NCI-H345 treated with DMSO at 0.1 percent for 48 hours (cell line): ENCODE measurements at regions not wholly inside any gene's neighbourhood (a gene's known extent, or its start where the extent isn't known, plus 50 kb on each side); places are given as distances from the start of the nearest gene placed in this dataset.

Source experiments
- DNase-seq: peaks from one replicate; lab custom pipeline; 2025; ENCODE audit not compliant: unreplicated experiment; lab: John Stamatoyannopoulos, UW

- DNase-seq = no peak
These were observed 621.6 kb downstream of the CCER1 start for GRCh38 chr12:90333424-90333823.

- no peak for DNase-seq
These were observed 623.2 kb downstream of the CCER1 start for GRCh38 chr12:90331821-90332220.

- DNase-seq = no peak
These were observed 622.6 kb upstream of the ATP2B1 start for GRCh38 chr12:90331262-90331661.

- no peak for DNase-seq
These were observed 619.4 kb upstream of the ATP2B1 start for GRCh38 chr12:90327793-90328743.

GRCh38 chr12:90323217-90323616 lies 614.6 kb upstream of the ATP2B1 start:
- no peak for DNase-seq

GRCh38 chr12:90322006-90322405 lies 613.4 kb upstream of the ATP2B1 start:
- DNase-seq = no peak

GRCh38 chr12:90321369-90321768 lies 612.7 kb upstream of the ATP2B1 start:
- no peak for DNase-seq

- DNase-seq = no peak
These were observed 602.9 kb upstream of the ATP2B1 start for GRCh38 chr12:90311561-90311960.

GRCh38 chr12:90305379-90305778 lies 596.7 kb upstream of the ATP2B1 start:
- no peak for DNase-seq

GRCh38 chr12:90304231-90304630 lies 595.6 kb upstream of the ATP2B1 start:
- no peak for DNase-seq

GRCh38 chr12:90303771-90304170 lies 595.1 kb upstream of the ATP2B1 start:
- no peak for DNase-seq

- no peak for DNase-seq
These were observed 593.0 kb upstream of the ATP2B1 start for GRCh38 chr12:90301561-90302133.

GRCh38 chr12:90301095-90301494 lies 592.5 kb upstream of the ATP2B1 start:
- no peak for DNase-seq

- no peak for DNase-seq
These were observed 591.0 kb upstream of the ATP2B1 start for GRCh38 chr12:90299666-90300065.

GRCh38 chr12:90299121-90299520 lies 590.5 kb upstream of the ATP2B1 start:
- no peak for DNase-seq

GRCh38 chr12:90298289-90298948 lies 589.8 kb upstream of the ATP2B1 start:
- no peak for DNase-seq

GRCh38 chr12:90295858-90296257 lies 587.2 kb upstream of the ATP2B1 start:
- DNase-seq = no peak

- no peak for DNase-seq
These were observed 583.5 kb upstream of the ATP2B1 start for GRCh38 chr12:90292183-90292582.

- no peak for DNase-seq
These were observed 582.6 kb upstream of the ATP2B1 start for GRCh38 chr12:90290980-90291975.

GRCh38 chr12:90287585-90287984 lies 578.9 kb upstream of the ATP2B1 start:
- DNase-seq = no peak
